GM10248 (cell line): ENCODE measurements at regions not wholly inside any gene's neighbourhood (a gene's known extent, or its start where the extent isn't known, plus 50 kb on each side); places are given as distances from the start of the nearest gene placed in this dataset.
"Not testable (repeated sequence)": the region's sequence is repeated elsewhere in the genome, so short reads cannot be mapped to it uniquely, and the experiment has no call there.

Source experiments
- CTCF ChIA-PET: fragments of 300-600 bp; sonication (Branson Sonifier 250); formaldehyde crosslinking; extraction: SDS; loops from one replicate; lab custom pipeline; 2021; ENCODE audit warnings: antibody characterized with exemption; lab: Yijun Ruan, JAX
- POLR2A ChIA-PET: fragments of 350-650 bp; sonication (Branson Sonifier 250); formaldehyde crosslinking; extraction: SDS; loops from one replicate; lab custom pipeline; 2020; ENCODE audit warnings: antibody characterized with exemption; lab: Yijun Ruan, JAX
- DNase-seq: peaks from one replicate; pipeline ENCODE4 v3.0.0; 2012; ENCODE audit errors: extremely low spot score
- CTCF ChIP-seq: IDR thresholded peaks from 2 replicates; pipeline ENCODE4 v1.5.1; 2012; ENCODE audit warnings: mild to moderate bottlenecking, low read depth; ENCODE audit errors: extremely low read depth, missing control alignments, control extremely low read depth

- no peak for TF ChIP-seq CTCF
- ChIA-PET POLR2A (no interaction called here), CTCF (interaction anchor here (1.0 to 2.2 kb wide), 6 partner anchors 12 to 82 kb away, joined by 3 to 5 read pairs (median 4); no protein-coding TSS in a partner anchor)
- DNase-seq: no peak
These were observed 148.1 kb upstream of the LRIG3 start for GRCh38 chr12:59068436-59068835.

- ChIA-PET POLR2A (no interaction called here), CTCF (interaction anchor here (1.3 to 2.2 kb wide), 6 partner anchors 10 to 84 kb away, joined by 3 to 7 read pairs (median 5); no protein-coding TSS in a partner anchor)
- no peak for DNase-seq
- TF ChIP-seq CTCF: no peak
These were observed 146.8 kb upstream of the LRIG3 start for GRCh38 chr12:59067083-59067482.

- no peak for DNase-seq
- TF ChIP-seq CTCF: no peak
- POLR2A ChIA-PET: no interaction called here
- CTCF ChIA-PET: interaction anchor here (1.3 to 2.2 kb wide), 3 partner anchors 10 to 14 kb away, joined by 3 to 7 read pairs (median 5); no protein-coding TSS in a partner anchor
These were observed 146.1 kb upstream of the LRIG3 start for GRCh38 chr12:59066445-59066844.

GRCh38 chr12:59059088-59059935 is 139.0 kb upstream of the LRIG3 start:
- TF ChIP-seq CTCF: no peak
- ChIA-PET POLR2A (no interaction called here), CTCF (interaction anchor here (1.7 kb wide), 1 partner anchor 14 kb away, joined by 4 read pairs; no protein-coding TSS in a partner anchor)
- DNase-seq: no peak

GRCh38 chr12:59056966-59057365 is 136.7 kb upstream of the LRIG3 start:
- no peak for DNase-seq
- TF ChIP-seq CTCF: no peak
- CTCF ChIA-PET: interaction anchor here (1.0 to 1.5 kb wide), 2 partner anchors 11 to 136 kb away, joined by 3 to 5 read pairs; partner anchors contain the start of gene LRIG3
- POLR2A ChIA-PET: no interaction called here

GRCh38 chr12:59055204-59055860 is 135.0 kb upstream of the LRIG3 start:
- CTCF ChIA-PET: interaction anchor here (1.6 kb wide), 1 partner anchor 14 kb away, joined by 4 read pairs; no protein-coding TSS in a partner anchor
- TF ChIP-seq CTCF: no peak
- POLR2A ChIA-PET: no interaction called here
- peak; percentile 10 for DNase-seq

GRCh38 chr12:59053266-59053899 is 133.1 kb upstream of the LRIG3 start:
- POLR2A ChIA-PET, CTCF ChIA-PET, DNase-seq: not testable (repeated sequence)
